ENCODE measurements at regions not wholly inside any gene's neighbourhood (a gene's known extent, or its start where the extent isn't known, plus 50 kb on each side); places are given as distances from the start of the nearest gene placed in this dataset.

DNA sequence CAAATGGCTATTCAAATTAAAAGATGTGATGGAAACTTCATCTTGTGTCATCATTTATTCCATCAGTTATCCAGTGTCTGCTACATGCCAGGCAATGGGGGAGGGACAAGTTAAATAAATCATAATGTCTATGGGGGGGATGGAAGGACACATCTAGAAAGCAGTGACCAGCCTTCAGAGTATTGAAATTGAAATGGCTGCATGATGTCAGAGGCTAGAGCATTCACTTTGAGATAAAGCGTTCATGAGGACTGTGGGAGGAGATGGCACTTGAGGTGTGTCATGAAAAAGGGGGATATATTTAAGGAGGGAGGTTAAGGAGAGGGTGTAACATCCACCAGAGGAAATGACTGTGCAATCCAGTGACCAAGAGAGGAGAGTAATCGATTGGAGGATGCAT, 50.6 kb downstream of the SLIT2 start:
- no peak for DNase-seq (ENCODE audit: low read depth, low spot score)

DNA sequence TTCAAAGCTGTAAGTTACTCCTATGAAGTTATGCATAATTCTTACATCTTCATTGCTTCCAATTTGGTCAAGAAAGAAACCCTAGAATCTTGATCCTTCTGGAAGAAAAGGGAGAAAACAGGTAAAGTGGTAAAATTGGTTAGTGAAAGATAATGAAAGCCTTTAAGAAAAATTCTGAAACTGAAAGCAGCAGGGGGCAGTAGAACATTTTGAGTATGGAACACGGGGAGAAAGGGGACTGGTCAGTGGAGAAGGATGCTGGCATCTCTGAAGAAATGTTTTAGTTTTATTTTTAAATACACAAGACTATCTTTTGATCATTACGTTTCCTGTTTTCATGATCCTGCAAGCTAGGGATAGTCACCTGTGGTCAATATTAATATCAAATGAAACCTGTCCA, 54.3 kb downstream of the SLIT2 start:
- no peak for DNase-seq (ENCODE audit: low read depth, low spot score)

DNA sequence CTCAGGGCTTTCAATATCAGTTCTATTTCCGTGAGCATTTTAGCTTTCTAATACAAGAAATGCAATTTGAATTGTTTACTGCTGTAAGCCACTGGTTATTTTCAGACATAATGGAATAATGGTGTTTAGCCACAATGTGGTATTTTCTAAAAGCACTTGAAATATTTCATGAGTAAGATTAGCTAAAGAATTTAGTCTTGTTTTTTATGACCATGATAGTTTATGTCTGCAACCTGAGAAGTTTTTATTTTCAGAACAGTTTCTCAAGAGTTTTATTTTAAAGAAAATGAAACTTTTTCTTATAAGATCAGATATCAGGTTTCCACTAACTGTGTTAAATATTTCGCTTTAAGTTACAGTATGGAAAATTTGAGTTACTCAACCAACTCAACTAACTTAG, 60.2 kb downstream of the SLIT2 start:
- DNase-seq (ENCODE audit: low read depth, low spot score) = no peak

GRCh38 chr4:20313237-20314030, 61.7 kb downstream of the SLIT2 start:
- DNase-seq (ENCODE audit: low read depth, low spot score) = no peak

DNA sequence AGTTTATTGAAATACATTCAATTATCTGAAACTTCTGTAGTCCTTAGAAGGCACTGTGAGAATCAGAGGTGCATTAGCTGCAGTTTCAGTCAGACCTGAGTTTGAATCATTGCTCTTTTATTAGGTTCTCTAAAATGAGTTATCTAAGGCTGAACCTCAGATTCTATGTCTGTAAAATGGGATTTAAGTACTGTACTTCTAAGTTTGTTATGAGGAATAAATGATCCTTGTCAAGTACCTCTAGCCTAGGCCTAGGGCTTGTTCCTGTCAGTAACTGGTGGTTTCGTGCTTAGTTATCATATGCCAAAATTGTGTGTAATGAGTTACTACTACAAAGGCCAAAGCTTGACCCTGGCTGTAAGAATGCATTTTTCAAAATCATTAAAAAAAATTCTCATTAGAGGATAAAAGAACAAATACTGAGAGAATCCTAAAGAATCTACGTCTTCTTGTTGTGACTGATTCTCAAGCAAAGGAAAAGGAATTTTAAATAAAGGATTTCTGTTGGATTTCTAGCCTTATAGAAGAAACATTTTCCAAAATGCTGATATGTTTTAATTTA, 65.8 kb downstream of the SLIT2 start:
- no peak for DNase-seq (ENCODE audit: low read depth, low spot score)

GRCh38 chr4:20318001-20318908, 66.5 kb downstream of the SLIT2 start:
- DNase-seq (ENCODE audit: low read depth, low spot score) = no peak

DNA sequence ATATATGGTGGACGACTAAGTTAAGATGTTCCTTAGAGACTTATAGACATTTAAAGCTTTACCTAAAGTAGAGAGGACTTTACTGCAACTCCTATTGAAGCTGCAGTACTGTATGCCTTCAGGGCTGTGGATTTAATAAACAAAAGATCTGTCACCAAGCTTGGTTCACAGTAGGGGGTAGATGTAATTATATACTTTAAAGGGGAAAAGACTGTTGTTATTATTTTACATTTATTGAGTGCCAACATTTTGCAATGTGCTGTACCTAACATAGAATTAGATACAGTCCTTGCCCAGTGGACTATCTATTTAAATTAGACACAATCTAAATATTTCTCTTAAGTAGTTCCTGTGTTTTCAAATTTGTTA, 67.2 kb downstream of the SLIT2 start:
- no peak for DNase-seq (ENCODE audit: low read depth, low spot score)

- DNase-seq (ENCODE audit: low read depth, low spot score) = no peak
Measured at GRCh38 chr4:20319825-20320612, 68.3 kb downstream of the SLIT2 start.

GRCh38 chr4:20323991-20324390, 72.3 kb downstream of the SLIT2 start:
- DNase-seq (ENCODE audit: low read depth, low spot score) = no peak

DNA sequence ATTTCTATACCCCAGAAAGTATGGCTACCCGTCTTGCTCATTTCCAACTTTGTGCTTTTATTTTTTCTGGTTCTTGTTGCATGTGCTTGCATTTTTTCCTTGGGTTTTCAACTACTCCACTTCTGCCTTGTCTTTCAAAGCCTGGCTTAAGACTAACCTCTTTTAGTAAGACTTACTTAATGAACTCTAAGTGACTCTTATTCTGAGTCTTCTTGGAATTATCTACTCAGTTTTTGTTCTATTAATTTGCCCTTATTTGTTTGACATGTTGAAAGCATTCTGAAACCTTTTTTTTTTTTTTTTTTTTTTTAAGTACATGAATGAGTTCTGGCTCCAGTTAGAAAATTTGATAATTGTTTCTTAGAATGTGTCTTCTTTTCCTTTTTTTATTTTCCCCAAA, 74.8 kb downstream of the SLIT2 start:
- no peak for DNase-seq (ENCODE audit: low read depth, low spot score)

- no peak for DNase-seq (ENCODE audit: low read depth, low spot score)
Measured at GRCh38 chr4:20326977-20327376, 75.3 kb downstream of the SLIT2 start.

GRCh38 chr4:20327808-20328207, 76.1 kb downstream of the SLIT2 start:
- DNase-seq (ENCODE audit: low read depth, low spot score) = no peak

- no peak for DNase-seq (ENCODE audit: low read depth, low spot score)
Measured at GRCh38 chr4:20331642-20332041, 79.9 kb downstream of the SLIT2 start.

DNA sequence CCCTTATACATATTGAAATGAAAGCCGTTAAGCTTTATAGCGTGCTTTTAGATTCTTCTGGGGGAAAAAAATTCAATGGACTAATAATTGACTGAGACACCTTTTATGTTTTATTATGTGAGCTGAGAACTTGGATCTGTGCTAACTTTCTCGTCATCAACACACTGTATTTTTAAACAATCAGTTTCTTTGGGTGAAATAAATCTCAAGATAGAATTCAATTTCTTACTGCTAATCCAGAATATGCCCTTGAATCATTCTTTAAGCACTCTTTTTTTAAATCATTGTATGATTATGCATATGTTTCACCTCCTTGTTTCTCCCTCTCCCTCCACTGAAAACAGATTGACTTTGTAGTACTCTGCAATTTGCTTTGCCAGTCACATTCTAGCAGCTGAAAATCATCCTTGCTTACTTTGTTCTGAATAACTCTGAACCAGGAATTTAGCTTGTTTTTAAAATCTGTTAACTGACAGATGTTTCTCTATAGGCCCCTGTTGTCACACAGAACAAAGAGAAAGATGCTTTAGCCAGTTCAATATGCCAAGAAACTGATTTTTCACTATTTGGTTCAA, 81.5 kb downstream of the SLIT2 start:
- no peak for DNase-seq (ENCODE audit: low read depth, low spot score)

DNA sequence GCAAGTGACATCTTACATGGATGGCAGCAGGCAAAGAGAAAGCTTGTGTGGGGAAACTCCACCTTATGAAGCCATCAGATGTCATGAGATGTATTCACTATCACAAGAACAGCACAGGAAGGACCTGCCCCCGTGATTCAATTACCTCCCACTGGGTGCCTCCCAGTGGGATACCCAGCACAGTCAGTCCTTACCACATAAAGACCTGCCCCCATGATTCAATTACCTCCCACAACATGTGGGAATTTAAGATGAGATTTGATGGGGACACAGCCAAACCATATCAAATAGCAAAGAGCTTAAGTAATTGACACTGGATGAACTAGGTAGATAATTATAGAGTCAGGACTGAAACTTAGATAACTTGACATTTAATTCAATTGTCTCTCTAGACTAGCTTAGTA, 85.6 kb downstream of the SLIT2 start:
- DNase-seq (ENCODE audit: low read depth, low spot score) = no peak

DNA sequence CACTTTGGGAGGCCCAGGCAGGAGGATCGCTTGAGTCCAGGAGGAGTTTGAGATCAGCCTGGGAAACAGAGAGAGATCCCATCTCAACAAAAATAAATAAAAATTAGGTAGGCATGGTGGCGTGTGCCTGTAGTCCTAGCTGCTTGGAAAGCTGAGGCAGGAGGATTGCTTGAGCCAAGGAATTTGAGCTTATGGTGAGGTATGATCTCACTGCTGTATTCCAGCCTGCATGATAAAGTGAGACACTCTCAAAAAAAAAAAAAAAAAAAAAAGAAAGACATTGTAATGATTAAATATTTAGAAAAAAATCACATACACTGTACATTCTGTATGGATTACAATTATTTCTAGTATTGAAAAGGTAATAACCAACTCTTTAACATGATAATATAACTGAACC, 87.1 kb downstream of the SLIT2 start:
- no peak for DNase-seq (ENCODE audit: low read depth, low spot score)

DNA sequence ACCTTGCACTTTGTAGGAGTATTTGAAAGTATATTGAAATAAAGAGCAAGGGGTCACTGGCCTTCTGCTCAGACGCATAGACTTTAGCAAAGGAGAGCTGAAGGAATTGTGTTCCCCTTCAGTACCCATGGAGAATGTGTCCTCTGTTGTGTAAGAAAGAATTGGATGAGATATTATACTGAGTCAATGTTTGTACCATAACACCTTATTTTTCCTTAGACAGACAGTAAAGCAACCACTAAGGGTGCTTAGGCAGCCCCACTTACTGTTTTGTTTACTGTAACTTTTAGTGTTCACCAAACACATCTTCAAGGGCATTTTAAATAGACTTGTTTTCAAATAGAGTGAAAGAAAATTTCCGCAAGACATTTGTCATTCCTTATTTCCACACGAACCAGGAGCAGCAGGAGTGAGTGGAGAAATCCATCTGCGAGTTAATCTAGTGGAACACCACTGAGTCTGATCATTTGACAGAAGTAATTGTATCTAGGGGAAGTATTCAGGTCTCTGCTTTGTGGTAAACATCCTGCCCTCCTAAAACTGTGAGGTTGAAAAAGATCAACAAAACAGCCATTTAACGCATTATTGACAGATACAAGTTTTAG, 89.5 kb downstream of the SLIT2 start:
- no peak for DNase-seq (ENCODE audit: low read depth, low spot score)

- DNase-seq (ENCODE audit: low read depth, low spot score) = no peak
Measured at GRCh38 chr4:20347531-20347930, 95.8 kb downstream of the SLIT2 start.

DNA sequence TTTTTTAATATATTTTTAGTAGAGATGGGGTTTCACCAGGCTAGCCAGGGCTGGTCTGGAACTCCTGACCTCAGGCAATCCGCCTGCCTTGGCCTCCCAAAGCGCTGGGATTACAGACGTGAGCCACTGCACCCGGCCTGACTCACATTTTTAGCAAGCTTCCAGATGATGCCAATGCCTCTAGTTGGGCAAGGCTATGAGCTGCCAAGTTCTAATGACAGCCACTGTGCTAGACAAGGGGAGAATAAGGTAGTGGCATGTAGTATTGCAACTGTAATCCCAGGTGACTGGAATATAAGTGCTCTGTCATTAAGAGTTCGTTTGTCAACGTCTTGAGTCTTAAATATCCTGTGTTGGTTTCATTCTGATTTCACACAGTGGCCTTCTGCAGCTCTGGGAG, 96.7 kb downstream of the SLIT2 start:
- no peak for DNase-seq (ENCODE audit: low read depth, low spot score)

GRCh38 chr4:20351360-20352162, 99.9 kb downstream of the SLIT2 start:
- no peak for DNase-seq (ENCODE audit: low read depth, low spot score)

All from pulmonary artery endothelial cell (primary cell).